ENCODE measurements at regions not wholly inside any gene's neighbourhood (a gene's known extent, or its start where the extent isn't known, plus 50 kb on each side); places are given as distances from the start of the nearest gene placed in this dataset.

- DNase-seq = peak; percentile 39
These were observed 111.2 kb upstream of the JUN start for GRCh38 chr1:58895082-58895481.

GRCh38 chr1:58895559-58896145 lies 111.8 kb upstream of the JUN start:
- no peak for DNase-seq

GRCh38 chr1:58896246-58897183 lies 112.7 kb upstream of the JUN start:
- no peak for DNase-seq

- DNase-seq = no peak
These were observed 115.1 kb upstream of the JUN start for GRCh38 chr1:58898739-58899586.

- DNase-seq = no peak
These were observed 115.9 kb upstream of the JUN start for GRCh38 chr1:58899587-58900271.

- no peak for DNase-seq
These were observed 116.5 kb upstream of the JUN start for GRCh38 chr1:58900396-58900795.

GRCh38 chr1:58901008-58901407 lies 117.2 kb upstream of the JUN start:
- no peak for DNase-seq

- no peak for DNase-seq
These were observed 119.1 kb upstream of the JUN start for GRCh38 chr1:58902830-58903513.

- peak; percentile 89 for DNase-seq
These were observed 119.9 kb upstream of the JUN start for GRCh38 chr1:58903514-58904298.

- no peak for DNase-seq
These were observed 120.7 kb upstream of the JUN start for GRCh38 chr1:58904299-58905125.

- no peak for DNase-seq
These were observed 121.3 kb upstream of the JUN start for GRCh38 chr1:58905126-58905490.

GRCh38 chr1:58905628-58906221 lies 121.9 kb upstream of the JUN start:
- DNase-seq = no peak

GRCh38 chr1:58907398-58907797 lies 123.6 kb upstream of the JUN start:
- no peak for DNase-seq

GRCh38 chr1:58908561-58909560 lies 125.0 kb upstream of the JUN start:
- DNase-seq = no peak

GRCh38 chr1:58909914-58910681 lies 126.3 kb upstream of the JUN start:
- DNase-seq = no peak

- DNase-seq = no peak
These were observed 128.1 kb upstream of the JUN start for GRCh38 chr1:58911841-58912499.

GRCh38 chr1:58914925-58915324 lies 131.1 kb upstream of the JUN start:
- DNase-seq = no peak

Measured in NK-92 treated with Interleukin-12 subunit alpha and Interleukin-12 subunit beta, amount 100 ng/mL, for 24 hours (cell line).